GM19025 (cell line): ENCODE measurements at regions not wholly inside any gene's neighbourhood (a gene's known extent, or its start where the extent isn't known, plus 50 kb on each side); places are given as distances from the start of the nearest gene placed in this dataset.

Experiments used
- ATAC-seq: cut with Tn5 transposase; IDR thresholded peaks from one replicate; pipeline ENCODE4 v1.9.1; 2021; ENCODE audit warnings: mild to moderate bottlenecking, low read depth, moderate library complexity; ENCODE audit not compliant: unreplicated experiment

DNA sequence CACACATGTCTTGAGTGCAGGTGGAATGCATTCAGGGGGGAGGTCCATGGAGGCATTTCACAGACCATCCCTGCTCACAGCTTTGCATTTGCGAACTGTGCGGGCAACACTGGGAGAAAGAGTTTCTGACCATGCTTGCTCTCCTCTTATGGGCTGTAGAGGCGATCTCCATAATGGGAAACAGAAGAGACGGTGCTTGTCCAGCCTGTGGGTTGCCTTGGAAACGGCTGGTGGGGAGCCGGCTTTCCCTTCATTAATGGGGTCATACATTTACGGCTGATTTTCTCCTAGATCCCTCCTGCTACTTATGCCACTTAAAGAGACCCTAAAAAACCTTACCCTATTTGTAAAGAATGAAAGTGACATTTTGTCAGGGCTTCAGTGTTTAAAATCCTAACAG lies 147.4 kb downstream of the SOX11 start:
- ATAC-seq: no peak

DNA sequence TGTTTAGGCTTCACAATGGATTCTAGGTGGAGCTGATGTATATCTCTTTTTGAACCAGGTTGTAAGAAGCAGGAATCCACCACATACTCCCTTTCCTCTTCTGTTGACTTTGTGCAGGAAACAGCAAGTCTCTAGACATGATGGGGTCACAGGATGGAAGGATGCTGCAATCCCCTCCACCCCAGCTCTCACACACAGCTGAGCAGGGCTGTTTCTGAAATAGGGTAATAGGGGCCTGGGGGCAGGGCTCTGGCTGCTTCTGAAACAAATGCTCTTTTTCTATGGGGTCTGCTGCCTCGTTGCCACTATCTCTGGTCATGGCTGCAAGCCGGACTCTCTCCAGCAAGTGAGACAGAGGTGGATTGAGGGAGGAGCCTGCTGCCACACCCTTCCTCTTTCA lies 148.9 kb downstream of the SOX11 start:
- no peak for ATAC-seq

DNA sequence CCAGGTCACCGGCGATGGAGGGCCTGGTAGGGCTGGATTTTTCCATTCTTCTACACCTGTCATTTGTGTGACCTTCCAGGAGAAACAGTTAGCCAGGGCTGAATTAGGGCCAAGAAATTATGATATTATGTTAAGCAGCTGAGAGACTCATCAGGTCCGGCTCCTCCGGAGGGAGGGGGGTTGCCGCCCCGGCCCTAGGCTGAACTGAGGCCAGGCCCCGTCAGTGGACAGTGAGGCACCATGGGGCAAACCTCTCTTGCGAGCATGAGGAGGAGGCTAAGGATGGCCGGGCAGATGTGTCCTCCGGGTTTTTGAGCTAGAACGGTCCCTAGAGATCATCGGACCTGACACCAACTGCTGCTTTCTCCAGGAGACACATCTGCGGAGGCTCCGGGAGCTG lies 150.1 kb downstream of the SOX11 start:
- ATAC-seq: no peak

DNA sequence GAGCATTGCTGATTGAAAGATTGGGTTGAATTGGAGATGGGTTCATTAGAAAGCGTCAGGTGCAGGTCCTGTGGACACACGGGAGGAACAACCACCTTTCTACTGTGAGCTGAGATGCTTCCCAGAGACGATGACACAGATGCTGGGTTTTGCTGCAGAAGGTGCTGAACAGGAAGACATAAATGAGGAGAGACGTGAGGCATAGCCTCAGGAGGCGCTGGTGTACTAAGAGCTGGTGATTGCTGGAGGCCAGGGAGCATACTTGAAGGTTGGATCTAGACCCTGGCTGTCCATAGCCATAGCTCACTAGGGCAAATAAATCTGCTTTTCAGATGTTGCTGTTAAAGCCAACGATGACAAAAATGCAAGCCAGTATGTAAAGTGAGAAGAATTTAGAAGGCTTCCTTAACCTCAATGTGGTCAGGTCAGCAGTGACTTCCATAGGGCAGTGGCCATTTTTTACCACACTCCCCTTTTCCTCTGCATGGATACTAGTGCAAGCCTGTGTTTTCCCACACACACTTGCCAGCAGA lies 153.7 kb downstream of the SOX11 start:
- no peak for ATAC-seq

DNA sequence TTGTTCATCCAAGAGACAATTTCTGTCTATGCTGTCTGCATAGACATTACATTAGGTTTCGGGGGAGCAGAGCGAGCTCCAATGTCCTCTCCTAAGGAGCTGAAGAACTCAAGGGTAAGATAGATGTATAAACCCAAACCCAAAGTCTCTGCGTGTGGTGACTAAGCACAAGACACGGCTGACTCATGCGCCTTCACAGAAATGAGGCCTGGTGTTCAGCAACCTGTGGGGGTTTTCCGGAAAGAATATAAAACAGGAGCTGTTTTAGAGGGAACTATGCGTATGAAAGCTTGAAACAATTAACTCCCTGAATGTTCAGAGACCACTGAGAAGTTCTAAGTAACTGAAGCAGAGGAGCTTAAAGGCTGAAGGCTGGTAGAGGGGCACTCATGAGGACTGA lies 154.7 kb downstream of the SOX11 start:
- no peak for ATAC-seq

DNA sequence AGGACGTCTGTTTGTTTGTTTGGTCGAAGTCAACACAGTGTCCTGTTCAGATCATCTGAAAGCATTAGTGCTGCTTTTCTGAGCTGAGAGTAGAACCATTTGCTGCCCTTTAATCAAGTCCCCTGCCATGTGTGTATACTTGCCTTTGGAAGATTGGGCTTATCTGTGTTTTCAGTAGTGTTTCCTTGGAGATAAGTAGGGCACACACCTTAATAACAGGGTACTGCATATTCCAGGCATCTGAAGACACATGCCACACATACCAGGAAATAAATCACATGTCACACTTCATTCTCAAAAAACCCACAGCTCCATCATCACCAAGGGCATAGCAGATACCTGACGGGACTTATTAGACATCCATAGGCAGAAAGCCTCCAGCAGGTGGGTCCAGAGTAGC lies 157.4 kb downstream of the SOX11 start:
- no peak for ATAC-seq

DNA sequence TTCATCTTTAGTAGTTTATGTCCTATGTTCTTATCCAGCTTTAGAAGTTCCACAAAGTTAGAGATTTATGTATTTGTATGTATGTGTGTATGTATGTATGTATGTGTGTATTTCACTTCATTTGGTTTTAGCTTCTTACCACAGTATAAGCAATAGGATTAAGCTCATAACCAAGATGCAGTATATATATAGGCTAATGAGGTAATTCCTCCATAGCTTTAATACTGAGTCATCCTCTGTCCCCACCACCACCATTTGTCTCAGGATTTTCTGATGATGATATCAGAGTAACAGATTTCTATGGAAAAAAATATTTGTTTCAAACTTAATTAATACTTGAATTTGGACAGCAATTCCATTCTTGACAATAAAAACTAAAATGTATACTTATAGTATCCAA lies 159.2 kb downstream of the SOX11 start:
- ATAC-seq: no peak

DNA sequence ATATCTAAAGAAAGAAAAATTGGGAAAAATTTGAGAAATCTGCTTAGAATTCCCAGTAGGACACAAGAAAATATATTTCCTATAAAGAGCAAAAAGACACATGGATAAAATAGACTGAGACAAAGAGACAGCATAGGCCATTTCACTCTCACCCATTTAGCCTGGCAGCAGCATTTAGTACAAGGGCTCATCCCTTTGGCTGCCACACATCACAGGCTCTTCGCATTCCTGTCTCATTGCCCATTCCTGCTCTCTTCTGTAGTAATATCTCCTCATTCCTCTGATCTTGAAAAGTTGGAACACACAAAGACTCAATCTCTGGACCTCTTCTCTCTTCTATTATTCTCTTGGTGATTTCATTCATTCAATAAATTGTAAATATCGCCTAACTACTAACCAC lies 162.6 kb downstream of the SOX11 start:
- no peak for ATAC-seq

DNA sequence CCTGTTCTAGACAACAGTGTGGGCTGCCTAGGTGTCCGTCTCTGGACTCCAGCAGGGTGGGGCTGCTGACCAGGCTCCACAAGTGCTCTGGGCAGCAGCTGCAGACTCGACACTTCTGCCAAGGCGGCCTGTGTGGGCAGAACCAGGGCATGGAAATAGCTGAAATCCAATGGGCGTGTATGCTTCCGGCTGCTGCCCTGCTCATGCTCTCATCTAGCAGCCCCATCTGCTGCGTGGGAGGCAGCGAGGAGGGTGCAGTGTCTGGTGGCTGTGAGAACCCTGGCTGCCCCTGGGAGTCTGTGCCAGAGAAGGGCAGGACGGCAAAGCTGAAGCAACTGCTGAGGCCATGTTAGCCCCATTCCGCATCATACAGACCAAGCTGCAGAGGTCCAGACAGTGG lies 174.9 kb downstream of the SOX11 start:
- ATAC-seq: no peak

DNA sequence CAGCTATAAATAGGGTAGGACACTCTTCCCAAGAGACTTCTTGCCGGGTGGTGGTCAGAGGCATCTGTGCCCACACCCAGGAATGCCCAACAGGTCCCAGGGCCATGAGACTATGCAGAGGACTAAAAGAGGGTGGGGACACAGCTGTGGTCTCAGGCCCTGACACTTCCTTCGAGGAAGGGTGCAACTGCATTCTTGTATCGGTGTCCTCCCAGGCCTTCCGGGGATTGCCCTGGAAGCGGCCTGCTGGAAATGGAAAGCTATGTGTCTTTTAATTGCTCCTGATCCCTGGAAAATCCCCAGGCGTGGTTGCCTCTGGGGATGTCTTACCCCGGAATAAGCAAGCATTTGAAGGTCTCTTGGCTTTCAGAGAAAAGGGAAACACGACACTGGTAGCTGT lies 176.7 kb downstream of the SOX11 start:
- ATAC-seq: no peak

DNA sequence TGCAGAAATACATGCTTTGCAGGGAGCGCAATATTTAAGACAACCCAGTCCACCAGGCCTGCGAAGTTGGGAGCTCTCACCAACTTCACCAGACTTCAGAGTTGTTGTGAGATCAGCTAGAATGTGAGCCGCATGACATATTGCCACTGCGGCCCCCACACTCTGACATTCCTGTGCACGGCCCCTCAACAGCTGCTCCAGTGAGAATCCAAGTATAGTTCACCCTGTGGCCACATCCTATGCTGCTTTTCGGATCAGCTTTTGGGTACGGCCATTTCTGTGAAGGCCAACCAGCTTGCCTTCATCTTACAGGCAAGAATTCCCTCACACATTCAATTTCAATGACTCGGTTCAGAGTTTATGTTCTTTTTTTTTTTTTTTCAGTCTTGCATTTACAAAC lies 177.8 kb downstream of the SOX11 start:
- no peak for ATAC-seq

DNA sequence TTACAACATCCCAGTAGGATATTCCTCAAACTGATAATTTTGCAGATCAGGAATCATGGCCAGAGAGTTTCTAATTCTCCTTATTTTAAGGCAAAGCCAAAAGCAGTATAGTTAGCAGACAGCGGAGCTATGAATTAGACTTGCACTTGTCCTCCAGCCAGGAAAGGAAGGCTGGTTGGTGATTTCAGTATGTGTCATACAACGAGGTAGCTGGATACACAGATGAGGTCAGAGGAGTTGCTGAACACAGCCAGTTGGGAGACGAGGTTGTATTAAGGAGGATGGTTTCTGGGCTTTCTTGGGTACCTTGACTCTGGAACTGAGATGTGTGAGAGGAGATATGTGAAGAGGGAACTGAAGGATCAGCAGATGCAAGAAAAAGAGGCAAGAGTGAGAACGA lies 185.2 kb downstream of the SOX11 start:
- ATAC-seq: no peak

DNA sequence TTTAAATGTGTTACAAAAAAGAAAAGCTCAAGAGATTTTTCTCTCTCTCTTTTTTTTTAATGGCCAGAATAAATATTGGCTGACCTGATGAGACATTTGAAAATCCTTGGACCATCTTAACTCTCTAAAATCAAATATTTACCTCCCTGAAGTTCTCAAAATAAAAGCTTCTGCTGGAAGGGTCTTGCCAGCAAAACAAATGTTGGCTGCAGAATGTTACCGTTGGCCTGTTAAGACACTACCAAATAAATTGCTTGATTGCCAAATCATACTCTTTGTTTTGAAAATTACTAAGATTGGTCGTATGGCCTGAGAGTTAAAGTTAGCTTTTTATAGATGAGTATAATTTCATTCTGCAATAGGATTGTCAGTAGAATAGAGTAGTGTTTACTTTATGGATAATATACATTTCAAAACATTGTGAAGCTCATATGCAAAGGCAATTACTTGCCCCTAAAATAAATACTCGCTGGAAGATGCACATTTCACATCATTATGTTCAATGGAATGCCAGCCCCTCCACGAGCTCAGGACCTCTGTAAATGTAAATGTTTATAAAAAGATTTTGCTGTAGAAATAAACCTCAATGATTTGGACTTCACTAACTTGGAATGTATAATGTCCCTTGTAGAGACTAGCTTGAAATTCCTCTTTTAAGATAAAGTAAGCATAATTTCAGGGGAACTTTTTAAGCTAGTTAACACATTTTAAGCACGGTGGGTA lies 193.4 kb downstream of the SOX11 start:
- no peak for ATAC-seq

DNA sequence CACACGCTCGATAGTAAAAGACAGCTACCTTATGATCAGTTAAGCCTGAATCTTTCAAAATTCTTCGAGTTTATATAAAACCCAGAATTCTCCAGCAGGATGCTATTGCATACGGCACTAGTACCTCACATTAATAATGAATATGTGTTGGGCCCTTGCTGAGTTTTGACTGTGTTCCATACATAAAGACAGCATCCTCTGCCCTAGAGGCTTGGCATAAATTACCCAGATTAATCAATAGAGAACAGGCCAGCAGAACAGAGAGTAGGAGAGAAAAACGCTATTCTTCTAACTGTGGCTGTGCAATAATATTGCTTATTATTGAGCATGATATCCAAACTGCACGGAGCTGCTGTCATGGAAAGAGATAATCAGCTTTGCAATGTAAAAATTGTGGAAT lies 194.3 kb downstream of the SOX11 start:
- no peak for ATAC-seq

DNA sequence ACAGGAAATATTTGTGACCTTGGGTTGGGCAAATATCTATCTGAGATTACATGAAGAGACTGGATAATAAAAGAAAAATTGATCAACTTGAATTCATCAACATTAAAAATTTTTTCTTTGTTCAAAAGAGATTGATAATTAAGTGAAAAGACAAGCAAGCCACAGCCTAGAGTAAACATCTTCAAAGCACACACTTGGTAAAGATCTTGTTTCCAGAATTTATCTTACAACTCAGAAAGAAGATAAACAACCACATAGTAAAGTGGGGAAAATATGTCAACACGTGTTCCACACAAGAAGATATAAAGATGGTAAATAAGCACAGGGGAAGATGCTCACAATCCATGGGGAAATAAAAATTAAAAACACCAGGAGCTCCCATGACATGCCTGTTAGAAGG lies 195.9 kb downstream of the SOX11 start:
- ATAC-seq: no peak

DNA sequence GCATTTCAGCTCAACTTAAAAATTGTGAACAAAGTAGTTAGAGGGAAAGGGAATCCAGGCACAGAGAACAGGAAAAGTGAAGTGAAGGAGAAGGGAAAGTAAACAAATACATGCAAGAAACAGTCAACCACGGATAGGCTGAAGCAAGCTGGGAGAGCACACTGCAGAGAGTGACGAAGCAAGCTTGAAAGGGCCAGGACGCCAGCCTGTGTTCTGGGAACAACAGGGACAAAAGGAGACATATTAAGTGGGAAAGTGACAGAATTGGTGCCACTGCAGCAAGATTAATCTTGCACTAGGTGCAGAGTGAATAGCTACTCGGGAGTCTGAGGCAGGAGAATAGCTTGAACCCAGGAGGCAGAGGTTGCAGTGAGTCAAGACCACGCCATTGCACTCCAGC lies 197.3 kb downstream of the SOX11 start:
- no peak for ATAC-seq

DNA sequence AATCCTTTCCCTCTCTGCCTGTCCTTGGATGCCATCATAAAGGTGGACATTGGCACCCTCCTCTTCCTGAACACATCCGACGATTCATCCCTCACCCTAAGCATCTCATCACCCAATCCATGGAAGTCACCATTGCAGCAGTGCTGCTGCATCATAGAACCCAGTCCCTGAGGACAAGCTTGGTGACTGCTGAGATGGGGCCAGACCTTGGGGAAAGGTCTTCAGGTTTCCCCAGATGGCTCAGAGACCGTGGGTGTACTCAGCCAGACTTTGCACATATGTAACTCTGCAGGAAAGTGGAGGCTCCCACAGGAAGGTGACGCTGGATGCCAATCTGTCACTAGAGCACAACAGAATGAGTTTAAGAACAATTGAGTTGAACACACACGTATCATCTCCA lies 202.2 kb downstream of the SOX11 start:
- ATAC-seq: no peak

DNA sequence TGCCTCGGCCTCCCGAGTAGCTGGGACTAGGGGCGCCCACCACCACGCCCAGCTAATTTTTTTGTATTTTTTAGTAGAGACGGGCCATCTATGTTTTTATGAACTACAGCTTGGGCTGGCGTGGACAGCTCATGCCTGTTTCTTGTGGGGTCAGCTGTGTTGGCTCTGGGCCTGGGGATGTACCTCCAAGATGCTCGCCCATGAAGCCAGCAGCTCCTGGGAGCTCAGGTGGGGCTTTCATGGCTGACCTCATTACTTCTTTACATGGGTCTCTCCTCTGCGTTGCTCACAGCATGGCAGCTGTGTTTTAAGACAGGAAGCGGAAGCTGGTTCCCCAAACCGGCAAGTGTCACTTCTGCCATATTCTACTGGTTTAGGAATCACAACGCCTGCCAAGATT lies 203.1 kb downstream of the SOX11 start:
- no peak for ATAC-seq

DNA sequence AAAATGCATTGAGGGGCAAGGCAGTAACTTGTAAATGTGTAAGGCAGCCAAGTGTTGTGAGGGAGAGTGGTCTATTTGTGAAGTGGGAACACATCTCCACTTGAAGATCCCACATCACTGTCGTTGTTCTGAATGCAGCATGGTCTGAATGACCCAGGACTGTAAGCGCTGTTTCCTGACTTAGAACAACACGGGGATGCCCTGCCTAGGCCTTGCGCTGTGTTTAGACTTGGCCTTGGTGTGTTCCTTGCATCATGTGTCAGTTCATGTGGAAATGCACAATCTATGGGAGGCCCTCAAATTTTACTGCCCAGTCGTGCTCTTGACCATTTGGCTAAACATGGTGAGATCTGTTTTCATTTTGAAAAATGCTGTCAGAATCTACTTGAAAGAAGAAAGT lies 205.1 kb downstream of the SOX11 start:
- ATAC-seq: no peak

DNA sequence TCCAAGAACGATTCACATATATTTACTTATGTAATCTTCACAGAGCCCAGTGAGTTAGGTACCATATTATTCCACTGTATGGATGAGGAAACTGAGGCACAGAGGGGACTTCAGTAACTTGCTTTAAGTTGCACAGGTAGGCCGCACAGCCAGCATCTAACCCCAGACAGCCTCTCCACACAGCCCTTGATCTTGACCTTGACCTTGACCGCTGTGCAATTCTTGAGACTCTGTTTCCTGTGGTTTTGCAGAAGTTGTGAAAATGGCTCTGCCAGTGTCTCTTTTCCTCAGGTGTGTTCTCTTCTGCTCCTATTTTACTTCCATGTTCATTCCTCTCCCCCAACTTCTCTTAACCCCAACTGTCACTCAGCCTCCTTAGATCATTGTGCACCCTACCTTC lies 206.5 kb downstream of the SOX11 start:
- ATAC-seq: no peak

DNA sequence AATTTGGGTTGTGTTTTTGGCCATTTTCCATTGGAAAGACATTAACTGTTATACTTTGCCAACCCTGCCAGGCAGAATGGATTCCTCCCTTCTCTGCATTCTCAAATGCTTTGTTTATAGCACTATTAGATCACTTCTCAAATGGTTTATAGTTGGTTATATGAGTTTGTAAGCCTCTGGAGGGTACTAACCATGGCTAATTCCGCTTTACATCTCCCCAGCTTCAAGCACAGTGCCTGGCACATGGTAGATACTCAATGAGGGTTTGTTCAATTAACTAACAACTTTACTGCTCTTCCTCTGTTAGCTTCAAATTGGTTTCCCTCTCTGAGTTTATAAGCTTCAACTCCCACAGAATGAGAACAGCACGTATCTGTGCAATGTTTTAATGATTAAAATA lies 213.5 kb downstream of the SOX11 start:
- ATAC-seq: no peak

DNA sequence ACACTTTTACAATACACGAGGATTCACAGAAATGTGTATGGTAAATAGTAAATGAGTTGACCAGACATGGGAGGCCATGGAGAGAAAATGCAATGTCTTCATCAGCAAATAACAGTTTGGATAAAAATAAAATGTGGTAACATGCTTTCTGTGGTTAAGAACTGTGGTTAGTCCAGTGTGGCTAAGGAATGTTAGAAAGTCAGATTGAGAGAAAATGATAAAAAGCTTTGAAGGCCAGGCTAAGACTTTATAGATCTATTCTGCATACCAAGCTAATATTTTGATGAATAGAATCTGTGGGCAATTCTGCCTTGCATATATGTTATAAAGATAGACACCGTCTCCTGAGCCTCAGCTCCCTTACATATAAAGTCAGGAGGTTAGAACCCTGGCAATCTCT lies 215.9 kb downstream of the SOX11 start:
- ATAC-seq: no peak

DNA sequence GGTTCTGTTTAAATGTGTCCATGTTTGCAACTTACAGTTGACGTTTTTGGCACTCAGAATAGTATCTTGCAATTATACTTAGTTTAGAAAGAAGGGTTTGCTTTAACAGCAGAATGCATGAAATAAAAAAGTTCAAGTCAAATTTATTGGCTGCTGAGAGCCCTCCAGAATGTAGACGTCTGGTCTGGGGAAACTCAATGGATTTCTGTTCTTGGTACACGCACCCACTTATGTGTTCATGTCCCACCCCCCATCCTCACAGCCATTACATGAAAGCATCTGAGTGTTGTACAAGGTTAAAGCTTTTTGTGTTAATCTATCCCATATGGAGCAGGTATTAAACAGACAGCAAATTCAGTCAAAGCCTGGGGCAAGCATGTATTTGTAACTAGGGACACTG lies 219.5 kb downstream of the SOX11 start:
- no peak for ATAC-seq
